GM23338 (cell line): ENCODE measurements at regions not wholly inside any gene's neighbourhood (a gene's known extent, or its start where the extent isn't known, plus 50 kb on each side); places are given as distances from the start of the nearest gene placed in this dataset.

Experiments used
- ATAC-seq: fragments of 200-7000 bp; cut with Tn5 transposase; 3 replicates; pipeline ENCODE4 v1.9.1; 2020
- DNase-seq: peaks from one replicate; pipeline ENCODE4 v3.0.0-alpha.2; 2015; ENCODE audit warnings: low spot score
- H2AFZ ChIP-seq: fragments of 200-600 bp; sonication (generic); 2 replicates; pipeline ENCODE4 v1.8.0; 2016; ENCODE audit warnings: antibody characterized with exemption, mild to moderate bottlenecking, moderate library complexity
- H3F3A ChIP-seq: fragments of 200-600 bp; sonication (generic); replicated peaks from 2 replicates; pipeline ENCODE4 v1.8.0; 2017; ENCODE audit warnings: antibody characterized with exemption, mixed run types, low read depth
- H3K27ac ChIP-seq: fragments of 200-600 bp; sonication (generic); 2 replicates; pipeline ENCODE4 v1.6.1; 2016; ENCODE audit warnings: low read depth
- H3K27me3 ChIP-seq: fragments of 200-600 bp; sonication (generic); 2 replicates; pipeline ENCODE4 v1.8.0; 2016; ENCODE audit warnings: mild to moderate bottlenecking, mixed run types, moderate library complexity; ENCODE audit not compliant: insufficient read depth
- H3K36me3 ChIP-seq: fragments of 200-600 bp; sonication (generic); 2 replicates; pipeline ENCODE4 v1.8.0; 2016; ENCODE audit warnings: mild to moderate bottlenecking; ENCODE audit not compliant: insufficient read depth
- H3K4me1 ChIP-seq: fragments of 200-600 bp; sonication (generic); 2 replicates; pipeline ENCODE4 v1.8.0; 2016; ENCODE audit warnings: mild to moderate bottlenecking, moderate library complexity; ENCODE audit not compliant: insufficient read depth
- H3K4me2 ChIP-seq: fragments of 200-600 bp; sonication (generic); 2 replicates; pipeline ENCODE4 v1.7.1; 2017; ENCODE audit warnings: mixed run types
- H3K4me3 ChIP-seq: fragments of 200-600 bp; sonication (generic); 2 replicates; pipeline ENCODE4 v1.6.1; 2016; ENCODE audit warnings: mixed run types
- H3K79me2 ChIP-seq: fragments of 200-600 bp; sonication (generic); replicated peaks from 2 replicates; pipeline ENCODE4 v1.8.0; 2017; ENCODE audit warnings: mild to moderate bottlenecking; ENCODE audit not compliant: insufficient read depth
- H3K9me2 ChIP-seq: fragments of 200-600 bp; sonication (generic); 2 replicates; pipeline ENCODE4 v1.8.0; 2017; ENCODE audit not compliant: insufficient read depth
- H4K20me1 ChIP-seq: fragments of 200-600 bp; sonication (generic); replicated peaks from 2 replicates; pipeline ENCODE4 v1.8.0; 2017; ENCODE audit warnings: mild to moderate bottlenecking; ENCODE audit not compliant: insufficient read depth
- H3K27ac Mint-ChIP-seq: 2 replicates; pipeline ENCODE4 v1.8.0; 2020; ENCODE audit warnings: inconsistent platforms, mild to moderate bottlenecking, moderate library complexity, mixed read lengths
- H3K27me3 Mint-ChIP-seq: 3 replicates; pipeline ENCODE4 v1.8.0; 2022; ENCODE audit warnings: low read depth, mild to moderate bottlenecking, moderate library complexity, mixed read lengths, inconsistent platforms; ENCODE audit not compliant: insufficient read depth, poor library complexity
- H3K36me3 Mint-ChIP-seq: 3 replicates; pipeline ENCODE4 v1.8.0; 2021; ENCODE audit warnings: low read depth, mild to moderate bottlenecking, inconsistent platforms, moderate library complexity, mixed read lengths
- H3K4me1 Mint-ChIP-seq: 3 replicates; pipeline ENCODE4 v1.8.0; 2020; ENCODE audit warnings: mild to moderate bottlenecking, inconsistent platforms, mixed read lengths
- H3K4me3 Mint-ChIP-seq: 3 replicates; pipeline ENCODE4 v1.8.0; 2021; ENCODE audit warnings: moderate library complexity, mild to moderate bottlenecking, inconsistent platforms, mixed read lengths
- H3K9me3 Mint-ChIP-seq: 3 replicates; pipeline ENCODE4 v1.8.0; 2020; ENCODE audit warnings: moderate library complexity, mild to moderate bottlenecking, inconsistent platforms, mixed read lengths
- CREB1 ChIP-seq: fragments of 250-450 bp; sonication (Bioruptor Pico); IDR thresholded peaks from 2 replicates; pipeline ENCODE4 v1.5.0; 2020; ENCODE audit warnings: low read depth, mild to moderate bottlenecking, moderate library complexity
- CTCF ChIP-seq, 2 experiments: fragments of 200-600 bp in 1 of 2; sonication (generic) in 1 of 2; conservative IDR thresholded peaks; 2 replicates each; pipeline versions ENCODE4 v1.5.1 to v1.6.1; 2016 to 2017; ENCODE audit warnings: antibody characterized with exemption in 2 of 2, low read depth in 2 of 2, mild to moderate bottlenecking in 2 of 2, moderate library complexity in 1 of 2
- ETS1 ChIP-seq: IDR thresholded peaks from 2 replicates; pipeline ENCODE4 v1.6.1; 2016; ENCODE audit warnings: antibody characterized with exemption
- EZH2 ChIP-seq: fragments of 200-600 bp; sonication (generic); IDR thresholded peaks from one replicate; pipeline ENCODE4 v1.8.0; 2017; ENCODE audit warnings: antibody characterized with exemption, mild to moderate bottlenecking, low read depth; ENCODE audit not compliant: unreplicated experiment
- EZH2phosphoT487 ChIP-seq: fragments of 200-600 bp; sonication (generic); IDR thresholded peaks from one replicate; pipeline ENCODE4 v1.8.1; 2018; ENCODE audit warnings: antibody characterized with exemption; ENCODE audit not compliant: unreplicated experiment
- JUNB ChIP-seq: IDR thresholded peaks from one replicate; pipeline ENCODE4 v1.6.1; 2016; ENCODE audit warnings: antibody characterized with exemption; ENCODE audit not compliant: unreplicated experiment
- NANOG ChIP-seq: IDR thresholded peaks from 2 replicates; pipeline ENCODE4 v1.6.1; 2016; ENCODE audit warnings: antibody characterized with exemption, borderline replicate concordance
- POLR2AphosphoS5 ChIP-seq: IDR thresholded peaks from 2 replicates; pipeline ENCODE4 v1.6.1; 2016; ENCODE audit warnings: antibody characterized with exemption, low read depth
- REST ChIP-seq: IDR thresholded peaks from one replicate; pipeline ENCODE4 v1.6.1; 2018; ENCODE audit warnings: antibody characterized with exemption; ENCODE audit not compliant: unreplicated experiment
- STAT1 ChIP-seq: IDR thresholded peaks from one replicate; pipeline ENCODE4 v1.6.1; 2016; ENCODE audit warnings: antibody characterized with exemption; ENCODE audit not compliant: unreplicated experiment
- ZNF114 ChIP-seq: fragments of 250-450 bp; sonication (Bioruptor Pico); IDR thresholded peaks from 2 replicates; pipeline ENCODE4 v1.5.0; 2020; ENCODE audit warnings: mild to moderate bottlenecking, moderate library complexity
- ZNF331 ChIP-seq: fragments of 250-450 bp; sonication (Bioruptor Pico); IDR thresholded peaks from 2 replicates; pipeline ENCODE4 v1.5.0; 2020; ENCODE audit warnings: low read depth, mild to moderate bottlenecking, moderate library complexity
- ZNF462 ChIP-seq: fragments of 250-450 bp; sonication (Bioruptor Pico); IDR thresholded peaks from 2 replicates; pipeline ENCODE4 v1.5.0; 2020; ENCODE audit warnings: mild to moderate bottlenecking, moderate library complexity

GRCh38 chr3:75136100-75136897 lies 521.8 kb upstream of the CNTN3 start:
- ATAC-seq: no peak
- no peaks in the 10 kb centered on the region for H3K4me1 ChIP-seq
- no peak overlapping the region for H3K4me3 ChIP-seq
- peaks cover 4% of the 10 kb centered on the region; the same call in 1 of the 3 replicates for H3K36me3 Mint-ChIP-seq
- no peak overlapping the region for H3K4me3 Mint-ChIP-seq
- TF ChIP-seq ZNF331 (CRISPR knock-in tag): no peak
- no peak for TF ChIP-seq ZNF462 (CRISPR knock-in tag)
- no peak for TF ChIP-seq ETS1
- TF ChIP-seq CREB1 (CRISPR knock-in tag): no peak
- TF ChIP-seq EZH2phosphoT487: no peak
- TF ChIP-seq NANOG: no peak
- TF ChIP-seq POLR2AphosphoS5: no peak
- TF ChIP-seq EZH2: no peak
- no peak for TF ChIP-seq STAT1
- TF ChIP-seq CTCF (conservative IDR thresholded peaks at IDR 0.05; ENCODE audit: low read depth in 2 of 2): no peak
- TF ChIP-seq REST: no peak
- TF ChIP-seq JUNB: no peak
- no peak for TF ChIP-seq ZNF114 (CRISPR knock-in tag)
- H3K27me3 ChIP-seq: no peaks in the 10 kb centered on the region
- H3K9me2 ChIP-seq: peaks cover 4% of the 10 kb centered on the region; the same call in 1 of the 2 replicates
- H4K20me1 ChIP-seq: no peaks in the 10 kb centered on the region
- H3K4me2 ChIP-seq: no peak overlapping the region
- no peak overlapping the region for H2AFZ ChIP-seq
- no peaks in the 10 kb centered on the region for H3K4me1 Mint-ChIP-seq
- H3K27ac ChIP-seq: no peak overlapping the region
- H3K79me2 ChIP-seq: no peaks in the 10 kb centered on the region
- no peaks in the 10 kb centered on the region for H3K36me3 ChIP-seq
- no peaks in the 10 kb centered on the region for H3F3A ChIP-seq
- peaks cover 4% of the 10 kb centered on the region; the same call in 2 of the 3 replicates for H3K9me3 Mint-ChIP-seq
- H3K27me3 Mint-ChIP-seq: no peaks in the 10 kb centered on the region
- no peak for DNase-seq
- H3K27ac Mint-ChIP-seq: no peak overlapping the region
